ENCODE measurements at regions not wholly inside any gene's neighbourhood (a gene's known extent, or its start where the extent isn't known, plus 50 kb on each side); places are given as distances from the start of the nearest gene placed in this dataset.

- Histone ChIP-seq H3K9ac (ENCODE audit: low read length) (no peak overlapping the region), H3K4me2 (ENCODE audit: low read length) (no peak overlapping the region), H4K20me1 (ENCODE audit: insufficient read depth) (no peaks in the 10 kb centered on the region), H3K9me3 (ENCODE audit: low read length) (no peaks in the 10 kb centered on the region), H3K9me2 (ENCODE audit: insufficient read depth, low read length) (no peaks in the 10 kb centered on the region), H3K79me2 (replicated peaks; ENCODE audit: insufficient read depth, low read length) (no peaks in the 10 kb centered on the region), H3K27me3 (ENCODE audit: insufficient read depth, low read depth, low read length) (no peaks in the 10 kb centered on the region), H3F3A (ENCODE audit: insufficient read depth, low read length, poor library complexity, severe bottlenecking) (no peaks in the 10 kb centered on the region), H3K27ac (ENCODE audit: low read length) (no peak overlapping the region), H3K4me3 (ENCODE audit: low read length) (no peak overlapping the region), H3K36me3 (ENCODE audit: insufficient read depth, low read length) (no peaks in the 10 kb centered on the region), H2AFZ (ENCODE audit: low read depth, low read length) (no peak overlapping the region)
- TF ChIP-seq MXI1 (conservative IDR thresholded peaks at IDR 0.05; ENCODE audit: poor library complexity, severe bottlenecking) (no peak), POLR2AphosphoS5 (IDR thresholded peaks at IDR 0.05) (no peak), TAF1 (IDR thresholded peaks at IDR 0.05; ENCODE audit: low read depth) (no peak), RAD21 (conservative IDR thresholded peaks at IDR 0.05) (no peak), SMC3 (conservative IDR thresholded peaks at IDR 0.05; ENCODE audit: poor library complexity) (no peak), EP300 (conservative IDR thresholded peaks at IDR 0.05; ENCODE audit: poor library complexity, severe bottlenecking) (no peak), CTCF (IDR thresholded peaks at IDR 0.05; ENCODE audit: poor library complexity, severe bottlenecking) (no peak)
- TF ChIP-seq, protein P1, sequence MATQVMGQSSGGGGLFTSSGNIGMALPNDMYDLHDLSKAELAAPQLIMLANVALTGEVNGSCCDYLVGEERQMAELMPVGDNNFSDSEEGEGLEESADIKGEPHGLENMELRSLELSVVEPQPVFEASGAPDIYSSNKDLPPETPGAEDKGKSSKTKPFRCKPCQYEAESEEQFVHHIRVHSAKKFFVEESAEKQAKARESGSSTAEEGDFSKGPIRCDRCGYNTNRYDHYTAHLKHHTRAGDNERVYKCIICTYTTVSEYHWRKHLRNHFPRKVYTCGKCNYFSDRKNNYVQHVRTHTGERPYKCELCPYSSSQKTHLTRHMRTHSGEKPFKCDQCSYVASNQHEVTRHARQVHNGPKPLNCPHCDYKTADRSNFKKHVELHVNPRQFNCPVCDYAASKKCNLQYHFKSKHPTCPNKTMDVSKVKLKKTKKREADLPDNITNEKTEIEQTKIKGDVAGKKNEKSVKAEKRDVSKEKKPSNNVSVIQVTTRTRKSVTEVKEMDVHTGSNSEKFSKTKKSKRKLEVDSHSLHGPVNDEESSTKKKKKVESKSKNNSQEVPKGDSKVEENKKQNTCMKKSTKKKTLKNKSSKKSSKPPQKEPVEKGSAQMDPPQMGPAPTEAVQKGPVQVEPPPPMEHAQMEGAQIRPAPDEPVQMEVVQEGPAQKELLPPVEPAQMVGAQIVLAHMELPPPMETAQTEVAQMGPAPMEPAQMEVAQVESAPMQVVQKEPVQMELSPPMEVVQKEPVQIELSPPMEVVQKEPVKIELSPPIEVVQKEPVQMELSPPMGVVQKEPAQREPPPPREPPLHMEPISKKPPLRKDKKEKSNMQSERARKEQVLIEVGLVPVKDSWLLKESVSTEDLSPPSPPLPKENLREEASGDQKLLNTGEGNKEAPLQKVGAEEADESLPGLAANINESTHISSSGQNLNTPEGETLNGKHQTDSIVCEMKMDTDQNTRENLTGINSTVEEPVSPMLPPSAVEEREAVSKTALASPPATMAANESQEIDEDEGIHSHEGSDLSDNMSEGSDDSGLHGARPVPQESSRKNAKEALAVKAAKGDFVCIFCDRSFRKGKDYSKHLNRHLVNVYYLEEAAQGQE (IDR thresholded peaks at IDR 0.05; ENCODE audit: borderline replicate concordance) = no peak
These were observed 51.7 kb upstream of the NFKBIA start for GRCh38 chr14:35456261-35456660.

- no peak overlapping the region for H3K4me2 ChIP-seq (ENCODE audit: low read length)
- H3K9me2 ChIP-seq (ENCODE audit: insufficient read depth, low read length) = no peaks in the 10 kb centered on the region
- H3K36me3 ChIP-seq (ENCODE audit: insufficient read depth, low read length) = no peaks in the 10 kb centered on the region
- H2AFZ ChIP-seq (ENCODE audit: low read depth, low read length) = no peak overlapping the region
- no peaks in the 10 kb centered on the region for H3F3A ChIP-seq (ENCODE audit: insufficient read depth, low read length, poor library complexity, severe bottlenecking)
- no peak overlapping the region for H3K4me3 ChIP-seq (ENCODE audit: low read length)
- H3K9ac ChIP-seq (ENCODE audit: low read length) = no peak overlapping the region
- no peaks in the 10 kb centered on the region for H4K20me1 ChIP-seq (ENCODE audit: insufficient read depth)
- no peak overlapping the region for H3K27ac ChIP-seq (ENCODE audit: low read length)
- H3K9me3 ChIP-seq (ENCODE audit: low read length) = no peaks in the 10 kb centered on the region
- H3K79me2 ChIP-seq (replicated peaks; ENCODE audit: insufficient read depth, low read length) = no peaks in the 10 kb centered on the region
- TF ChIP-seq EP300 (conservative IDR thresholded peaks at IDR 0.05; ENCODE audit: poor library complexity, severe bottlenecking) (no peak), MXI1 (conservative IDR thresholded peaks at IDR 0.05; ENCODE audit: poor library complexity, severe bottlenecking) (no peak), RAD21 (conservative IDR thresholded peaks at IDR 0.05) (no peak), TAF1 (IDR thresholded peaks at IDR 0.05; ENCODE audit: low read depth) (no peak), SMC3 (conservative IDR thresholded peaks at IDR 0.05; ENCODE audit: poor library complexity) (no peak), POLR2AphosphoS5 (IDR thresholded peaks at IDR 0.05) (no peak), CTCF (IDR thresholded peaks at IDR 0.05; ENCODE audit: poor library complexity, severe bottlenecking) (no peak), EZH2 (IDR thresholded peaks at IDR 0.05; ENCODE audit: borderline replicate concordance, insufficient read depth, low read length, poor library complexity, severe bottlenecking) (no peak)
- TF ChIP-seq, protein P1 (IDR thresholded peaks at IDR 0.05; ENCODE audit: borderline replicate concordance) = no peak
- no peaks in the 10 kb centered on the region for H3K27me3 ChIP-seq (ENCODE audit: insufficient read depth, low read depth, low read length)
These were observed 53.9 kb upstream of the NFKBIA start for GRCh38 chr14:35458442-35458841.

Measured in neural cell (in vitro differentiated cells).